ENCODE measurements at regions not wholly inside any gene's neighbourhood (a gene's known extent, or its start where the extent isn't known, plus 50 kb on each side); places are given as distances from the start of the nearest gene placed in this dataset.

GRCh38 chr7:90094030-90094429 is 60.2 kb upstream of the STEAP1 start:
- TF ChIP-seq CTCF (IDR thresholded peaks at IDR 0.05): no peak
- Mint-ChIP-seq H3K36me3 (ENCODE audit: low read depth) (no peaks in the 10 kb centered on the region), H3K27ac (no peak overlapping the region), H3K4me1 (no peaks in the 10 kb centered on the region), H3K9me3 (no peaks in the 10 kb centered on the region), H3K27me3 (no peaks in the 10 kb centered on the region), H3K4me3 (no peak overlapping the region)
- CTCF ChIA-PET: no interaction called here
- DNase-seq (no peak), ATAC-seq (ENCODE audit: low read depth) (no peak)
- POLR2A ChIA-PET: no interaction called here
- intact Hi-C loops (cut with micrococcal nuclease): no loop called here
